HepG2 (cell line): ENCODE measurements at regions not wholly inside any gene's neighbourhood (a gene's known extent, or its start where the extent isn't known, plus 50 kb on each side); places are given as distances from the start of the nearest gene placed in this dataset.

Experiments
- ATAC-seq: fragments of 200-7000 bp; cut with Tn5 transposase; 3 replicates; pipeline ENCODE4 v1.9.1; 2020; ENCODE audit warnings: mild to moderate bottlenecking, moderate library complexity
- BruUV-seq: library from RNA; stranded (reverse); fragments of 400-500 nt; replicated peaks from 2 replicates; lab custom pipeline; 2021; lab: Mats Ljungman, UMichigan
- CTCF ChIA-PET: fragments of 300-600 bp; formaldehyde crosslinking; extraction: SDS; loops from one replicate; lab custom pipeline; 2021; ENCODE audit warnings: low total read pairs, inconsistent platforms, low intra/inter-chr PET ratio; lab: Yijun Ruan, JAX
- POLR2A ChIA-PET: fragments of 350-600 bp; sonication (Branson Sonifier 250); formaldehyde crosslinking; loops from one replicate; lab custom pipeline; 2020; ENCODE audit warnings: antibody characterized with exemption, inconsistent platforms; lab: Yijun Ruan, JAX
- DNase-seq: peaks from one replicate; pipeline ENCODE4 v3.0.0-alpha.2; 2015; ENCODE audit warnings: low spot score
- FAIRE-seq: peaks from 3 replicates; lab custom pipeline; 2011; peaks lifted over from hg19 to GRCh38; lab: Jason Lieb, UNC
- H2AFZ ChIP-seq: one replicate; pipeline ENCODE4 v1.6.1; 2011; ENCODE audit warnings: low read length, inconsistent platforms
- H3K27ac ChIP-seq: fragments of 300-600 bp; 3 replicates; pipeline ENCODE4 v1.8.0; 2011; ENCODE audit warnings: mixed run types, mild to moderate bottlenecking, mixed read lengths, low read length, inconsistent platforms; ENCODE audit not compliant: insufficient read depth; ENCODE audit errors: extremely low read length
- H3K27me3 ChIP-seq, 2 experiments: fragments of 200-600 bp in 1 of 2; 2 replicates in 1 of 2; 3 replicates in 1 of 2; pipeline versions ENCODE4 v1.6.0 to v1.8.0; 2011; ENCODE audit warnings: low read length in 2 of 2, mild to moderate bottlenecking in 2 of 2, moderate library complexity in 2 of 2, inconsistent platforms in 1 of 2; ENCODE audit not compliant: insufficient read depth in 2 of 2, control insufficient read depth in 1 of 2
- H3K36me3 ChIP-seq, 2 experiments: fragments of 200-600 bp in 1 of 2; replicated peaks in 1 of 2; 2 replicates in 1 of 2; 3 replicates in 1 of 2; pipeline versions ENCODE4 v1.5.1 to v1.8.0; 2011; ENCODE audit warnings: low read length in 2 of 2, inconsistent platforms in 1 of 2; ENCODE audit not compliant: insufficient read depth in 2 of 2, control insufficient read depth in 1 of 2
- H3K4me1 ChIP-seq: 2 replicates; pipeline ENCODE4 v1.5.1; 2012; ENCODE audit warnings: low read length, inconsistent platforms; ENCODE audit not compliant: insufficient read depth
- H3K4me2 ChIP-seq: 2 replicates; pipeline ENCODE4 v1.6.0; 2011; ENCODE audit warnings: low read depth, low read length, inconsistent platforms
- H3K4me3 ChIP-seq, 3 experiments: fragments of 200-600 bp in 1 of 3; sonication (generic), shearing (Covaris generic) in 1 of 3; replicated peaks in 1 of 3; 2 replicates each; pipeline ENCODE4 v1.5.1; 2011 to 2016; ENCODE audit warnings: low read length in 3 of 3, inconsistent platforms in 2 of 3, low read depth in 2 of 3, mild to moderate bottlenecking in 2 of 3, control low read depth in 1 of 3, mixed read lengths in 1 of 3; ENCODE audit not compliant: insufficient read depth in 1 of 3
- H3K79me2 ChIP-seq: one replicate; pipeline ENCODE4 v1.6.1; 2011; ENCODE audit warnings: low read length, inconsistent platforms; ENCODE audit not compliant: insufficient read depth
- H3K9ac ChIP-seq: 2 replicates; pipeline ENCODE4 v1.6.0; 2011; ENCODE audit warnings: mild to moderate bottlenecking, low read depth, low read length, inconsistent platforms; ENCODE audit not compliant: insufficient read depth
- H3K9me3 ChIP-seq: 2 replicates; pipeline ENCODE4 v1.5.1; 2012; ENCODE audit warnings: mild to moderate bottlenecking, low read length
- H4K20me1 ChIP-seq: 2 replicates; pipeline ENCODE4 v1.6.0; 2011; ENCODE audit warnings: inconsistent platforms, mild to moderate bottlenecking, low read length, moderate library complexity; ENCODE audit not compliant: insufficient read depth
- ARID4A ChIP-seq: sonication (generic); formaldehyde crosslinking; IDR thresholded peaks from 2 replicates; pipeline ENCODE4 v1.5.0; 2020; ENCODE audit warnings: mild to moderate bottlenecking, missing genetic modification reagents, borderline replicate concordance
- BCL3 ChIP-seq: sonication (generic); formaldehyde crosslinking; IDR thresholded peaks from 2 replicates; pipeline ENCODE4 v1.5.1; 2020; ENCODE audit warnings: mild to moderate bottlenecking, missing genetic modification reagents, moderate library complexity
- CBX5 ChIP-seq: sonication (generic); formaldehyde crosslinking; IDR thresholded peaks from 2 replicates; pipeline ENCODE4 v1.4.0; 2020; ENCODE audit warnings: missing genetic modification reagents, borderline replicate concordance
- HDAC2 ChIP-seq: sonication (generic); formaldehyde crosslinking; IDR thresholded peaks from 2 replicates; pipeline ENCODE4 v1.4.0; 2020; ENCODE audit warnings: missing genetic modification reagents
- HMG20B ChIP-seq: conservative IDR thresholded peaks from 2 replicates; pipeline ENCODE4 v1.6.1; 2016; ENCODE audit warnings: missing genetic modification reagents, missing compliant biosample characterization
- KDM1A ChIP-seq: IDR thresholded peaks from 2 replicates; pipeline ENCODE4 v1.6.1; 2016; ENCODE audit warnings: missing compliant biosample characterization
- LCORL ChIP-seq, 2 experiments: fragments of 450-650 bp in 1 of 2; sonication (generic) in 1 of 2; formaldehyde crosslinking in 1 of 2; IDR thresholded peaks; 2 replicates each; pipeline versions ENCODE4 v1.5.0 to v1.6.1; 2017 to 2020; ENCODE audit warnings: antibody characterized with exemption in 1 of 2, missing genetic modification reagents in 1 of 2
- NAIF1 ChIP-seq: sonication (generic); formaldehyde crosslinking; IDR thresholded peaks from 2 replicates; pipeline ENCODE4 v1.5.0; 2020; ENCODE audit warnings: mild to moderate bottlenecking, missing genetic modification reagents, borderline replicate concordance
- NFKBIZ ChIP-seq: IDR thresholded peaks from 2 replicates; pipeline ENCODE4 v1.6.1; 2018; ENCODE audit warnings: missing genetic modification reagents, missing compliant biosample characterization
- RAD21 ChIP-seq: fragments of 450-650 bp; formaldehyde crosslinking; IDR thresholded peaks from 2 replicates; pipeline ENCODE4 v1.5.0; 2020; ENCODE audit warnings: mild to moderate bottlenecking
- XRCC5 ChIP-seq: fragments of 200-400 bp; formaldehyde crosslinking; optimal IDR thresholded peaks from 2 replicates; pipeline ENCODE3; 2017; ENCODE audit warnings: mild to moderate bottlenecking, low read length
- ZFP36L1 ChIP-seq: sonication (generic); formaldehyde crosslinking; IDR thresholded peaks from 2 replicates; pipeline ENCODE4 v1.8.0; 2022; ENCODE audit warnings: mild to moderate bottlenecking, missing genetic modification reagents, moderate library complexity
- ZNF180 ChIP-seq: sonication (generic); formaldehyde crosslinking; IDR thresholded peaks from 2 replicates; pipeline ENCODE4 v1.4.0; 2020; ENCODE audit warnings: low read depth, missing genetic modification reagents, borderline replicate concordance
- ZNF441 ChIP-seq: sonication (generic); formaldehyde crosslinking; IDR thresholded peaks from 2 replicates; pipeline ENCODE4 v1.7.0; 2021; ENCODE audit warnings: missing genetic modification reagents, borderline replicate concordance
- ZNF510 ChIP-seq: sonication (generic); formaldehyde crosslinking; IDR thresholded peaks from 2 replicates; pipeline ENCODE4 v1.4.0; 2020; ENCODE audit warnings: low read depth, mild to moderate bottlenecking, missing genetic modification reagents
- WGBS: methylation state at CpG from one replicate; pipeline ENCODE4 v1.1.6; 2017; ENCODE audit warnings: low lambda C conversion rate; 5-methylcytosine and 5-hydroxymethylcytosine counted together
- in situ Hi-C: cut with HindIII; loops from 2 replicates; pipeline ENCODE4 v1.10.0; 2017; ENCODE audit warnings: low pct_unique_long_range_greater_than_20kb; ENCODE audit not compliant: extremely low pct_ligation_motif_present
- intact Hi-C: fragments of 100-400 bp; cut with micrococcal nuclease; formaldehyde crosslinking; loops from one replicate; pipeline ENCODE4 v1.10.0; 2022; ENCODE audit not compliant: unreplicated experiment
- TF ChIP-seq, protein P1 (sequence below): sonication (generic); formaldehyde crosslinking; IDR thresholded peaks from 2 replicates; pipeline ENCODE4 v1.9.0; 2021; ENCODE audit warnings: missing genetic modification reagents, mild to moderate bottlenecking, borderline replicate concordance
- TF ChIP-seq, protein P2 (sequence below): IDR thresholded peaks from 2 replicates; pipeline ENCODE4 v1.6.1; 2016; ENCODE audit warnings: mild to moderate bottlenecking, missing biosample characterization, missing genetic modification reagents

DNA sequence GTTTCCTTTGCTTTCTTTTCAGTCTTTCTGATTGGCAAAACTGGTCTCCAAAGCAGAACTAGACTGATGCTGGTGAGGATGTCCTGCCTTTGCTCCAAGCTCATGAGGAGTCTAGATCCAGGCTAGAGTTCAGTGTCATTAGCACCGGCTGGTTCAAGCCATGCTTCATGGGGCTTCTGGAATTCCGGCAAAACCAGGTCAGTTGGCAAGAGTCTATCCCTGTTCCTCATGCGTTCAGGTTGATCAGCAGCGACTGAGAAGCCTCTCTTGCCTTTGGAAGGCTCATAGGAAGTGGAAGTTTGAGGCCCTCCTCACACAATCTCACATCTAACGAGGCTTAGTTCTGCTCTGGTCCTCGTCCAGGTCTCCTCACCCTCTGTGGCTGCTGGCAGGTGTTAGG lies 194.3 kb downstream of the HS3ST3A1 start:
- in situ Hi-C loops = no loop called here
- 86% methylated on average over 6 of the region's 6 CpGs for WGBS

More for the DNA sequence above, 194.3 kb downstream of the HS3ST3A1 start:
- Histone ChIP-seq H3K9me3 (no peaks in the 10 kb centered on the region), H3K36me3 (no peaks in the 10 kb centered on the region), H3K4me2 (no peak overlapping the region), H3K79me2 (no peaks in the 10 kb centered on the region), H3K27ac (no peak overlapping the region), H3K27me3 (no peaks in the 10 kb centered on the region), H4K20me1 (no peaks in the 10 kb centered on the region), H3K4me1 (peaks cover 96% of the 10 kb centered on the region), H3K9ac (no peak overlapping the region), H2AFZ (peak overlapping the region; percentile 6), H3K4me3 (no peak overlapping the region)
- BruUV-seq = no TSS peak
- no peak for DNase-seq
- ChIA-PET POLR2A (no interaction called here), CTCF (no interaction called here)
- no peak for TF ChIP-seq XRCC5
- TF ChIP-seq ARID4A (CRISPR knock-in tag) = no peak
- TF ChIP-seq BCL3 (CRISPR knock-in tag) = no peak
- TF ChIP-seq, protein P1, sequence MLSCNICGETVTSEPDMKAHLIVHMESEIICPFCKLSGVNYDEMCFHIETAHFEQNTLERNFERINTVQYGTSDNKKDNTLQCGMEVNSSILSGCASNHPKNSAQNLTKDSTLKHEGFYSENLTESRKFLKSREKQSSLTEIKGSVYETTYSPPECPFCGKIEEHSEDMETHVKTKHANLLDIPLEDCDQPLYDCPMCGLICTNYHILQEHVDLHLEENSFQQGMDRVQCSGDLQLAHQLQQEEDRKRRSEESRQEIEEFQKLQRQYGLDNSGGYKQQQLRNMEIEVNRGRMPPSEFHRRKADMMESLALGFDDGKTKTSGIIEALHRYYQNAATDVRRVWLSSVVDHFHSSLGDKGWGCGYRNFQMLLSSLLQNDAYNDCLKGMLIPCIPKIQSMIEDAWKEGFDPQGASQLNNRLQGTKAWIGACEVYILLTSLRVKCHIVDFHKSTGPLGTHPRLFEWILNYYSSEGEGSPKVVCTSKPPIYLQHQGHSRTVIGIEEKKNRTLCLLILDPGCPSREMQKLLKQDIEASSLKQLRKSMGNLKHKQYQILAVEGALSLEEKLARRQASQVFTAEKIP (CRISPR knock-in tag) = no peak
- no peak for TF ChIP-seq LCORL (IDR thresholded peaks at IDR 0.05)
- no peak for TF ChIP-seq LCORL (CRISPR knock-in tag; IDR thresholded peaks at IDR 0.05)
- no peak for TF ChIP-seq ZNF180
- no peak for TF ChIP-seq CBX5 (CRISPR knock-in tag)
- no peak for TF ChIP-seq ZNF510 (CRISPR knock-in tag)
- no peak for TF ChIP-seq NFKBIZ
- no peak for TF ChIP-seq HMG20B (CRISPR knock-in tag)
- no peak for TF ChIP-seq HDAC2 (CRISPR knock-in tag)
- TF ChIP-seq NAIF1 = no peak
- no peak for TF ChIP-seq ZFP36L1 (CRISPR knock-in tag)
- TF ChIP-seq KDM1A (CRISPR knock-in tag) = no peak
- no peak for TF ChIP-seq ZNF441 (CRISPR knock-in tag)
- TF ChIP-seq RAD21 = no peak
- TF ChIP-seq, protein P2, sequence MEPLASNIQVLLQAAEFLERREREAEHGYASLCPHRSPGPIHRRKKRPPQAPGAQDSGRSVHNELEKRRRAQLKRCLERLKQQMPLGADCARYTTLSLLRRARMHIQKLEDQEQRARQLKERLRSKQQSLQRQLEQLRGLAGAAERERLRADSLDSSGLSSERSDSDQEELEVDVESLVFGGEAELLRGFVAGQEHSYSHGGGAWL (CRISPR knock-in tag) = no peak
- intact Hi-C loops = loop anchor here (10.0 kb wide), 1 partner anchor 57 kb away; no protein-coding TSS in a partner anchor
- FAIRE-seq = no peak
- ATAC-seq = no peak
